M059J (cell line): ENCODE measurements at regions not wholly inside any gene's neighbourhood (a gene's known extent, or its start where the extent isn't known, plus 50 kb on each side); places are given as distances from the start of the nearest gene placed in this dataset.
"Not testable (repeated sequence)": the region's sequence is repeated elsewhere in the genome, so short reads cannot be mapped to it uniquely, and the experiment has no call there.

ENCODE experiments used
- DNase-seq: peaks from one replicate; pipeline ENCODE4 v3.0.0-alpha.2; 2012; ENCODE audit warnings: low read depth

- no peak for DNase-seq
These were observed 208.5 kb downstream of the FGF9 start for GRCh38 chr13:21879263-21879914.

GRCh38 chr13:21882766-21883165 lies 211.9 kb downstream of the FGF9 start:
- no peak for DNase-seq

GRCh38 chr13:21883713-21884112 lies 212.8 kb downstream of the FGF9 start:
- DNase-seq: no peak

GRCh38 chr13:21884299-21884909 lies 213.5 kb downstream of the FGF9 start:
- no peak for DNase-seq

- no peak for DNase-seq
These were observed 214.2 kb downstream of the FGF9 start for GRCh38 chr13:21884965-21885567.

GRCh38 chr13:21885714-21886224 lies 214.9 kb downstream of the FGF9 start:
- DNase-seq: no peak

- no peak for DNase-seq
These were observed 218.8 kb downstream of the FGF9 start for GRCh38 chr13:21889651-21890050.

GRCh38 chr13:21890220-21890619 lies 219.3 kb downstream of the FGF9 start:
- not testable (repeated sequence) for DNase-seq

GRCh38 chr13:21894091-21894490 lies 223.2 kb downstream of the FGF9 start:
- no peak for DNase-seq

- DNase-seq: no peak
These were observed 224.1 kb downstream of the FGF9 start for GRCh38 chr13:21894703-21895699.

- no peak for DNase-seq
These were observed 224.9 kb downstream of the FGF9 start for GRCh38 chr13:21895779-21896178.

- DNase-seq: no peak
These were observed 226.3 kb downstream of the FGF9 start for GRCh38 chr13:21897161-21897560.

GRCh38 chr13:21898459-21898858 lies 227.6 kb downstream of the FGF9 start:
- no peak for DNase-seq

GRCh38 chr13:21898945-21899344 lies 228.1 kb downstream of the FGF9 start:
- DNase-seq: no peak

GRCh38 chr13:21901336-21901735 lies 230.5 kb downstream of the FGF9 start:
- no peak for DNase-seq

- DNase-seq: no peak
These were observed 231.2 kb downstream of the FGF9 start for GRCh38 chr13:21901811-21902708.

GRCh38 chr13:21902709-21903098 lies 231.8 kb downstream of the FGF9 start:
- DNase-seq: no peak

- no peak for DNase-seq
These were observed 234.6 kb downstream of the FGF9 start for GRCh38 chr13:21905486-21905885.

- DNase-seq: peak; percentile 6
These were observed 238.5 kb downstream of the FGF9 start for GRCh38 chr13:21909331-21909730.

GRCh38 chr13:21910546-21910945 lies 239.7 kb downstream of the FGF9 start:
- no peak for DNase-seq
